Right renal cortex interstitium (tissue), 3 donors: ENCODE measurements at regions not wholly inside any gene's neighbourhood (a gene's known extent, or its start where the extent isn't known, plus 50 kb on each side); places are given as distances from the start of the nearest gene placed in this dataset.
"Not testable (repeated sequence)": the region's sequence is repeated elsewhere in the genome, so short reads cannot be mapped to it uniquely, and the experiment has no call there.

ENCODE experiments used
- DNase-seq, 3 donors: peaks; one replicate each; pipeline ENCODE4 v3.0.0-alpha.2; 2013; ENCODE audit warnings: low read depth in 3 of 3, low spot score in 2 of 3

DNA sequence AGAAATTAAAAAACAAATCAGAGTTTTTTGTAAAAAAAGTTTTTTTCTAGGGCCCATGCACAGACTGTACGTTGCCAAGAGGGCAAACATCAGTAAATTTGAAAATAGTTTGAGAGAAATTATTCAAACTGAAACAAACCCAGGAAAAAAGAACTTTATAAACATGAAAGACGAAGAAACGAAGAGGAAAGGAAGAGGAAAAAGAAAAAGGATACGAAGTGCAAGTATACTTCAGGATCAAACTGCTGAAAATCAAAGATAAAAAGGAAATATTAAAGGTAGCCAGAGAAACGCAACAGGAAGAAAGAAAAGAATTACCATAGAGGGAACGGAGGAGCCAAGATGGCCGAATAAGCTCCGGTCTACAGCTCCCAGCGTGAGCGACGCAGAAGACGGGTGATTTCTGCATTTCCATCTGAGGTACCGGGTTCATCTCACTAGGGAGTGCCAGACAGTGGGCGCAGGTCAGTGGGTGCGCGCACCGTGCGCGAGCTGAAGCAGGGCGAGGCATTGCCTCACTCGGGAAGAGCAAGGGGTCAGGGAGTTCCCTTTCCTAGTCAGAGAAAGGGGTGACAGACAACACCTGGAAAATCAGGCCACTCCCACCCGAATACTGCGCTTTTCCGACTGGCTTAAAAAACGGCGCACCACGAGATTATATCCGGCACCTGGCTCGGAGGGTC, 94.4 kb upstream of the GAS1 start:
- DNase-seq: not testable (repeated sequence)

DNA sequence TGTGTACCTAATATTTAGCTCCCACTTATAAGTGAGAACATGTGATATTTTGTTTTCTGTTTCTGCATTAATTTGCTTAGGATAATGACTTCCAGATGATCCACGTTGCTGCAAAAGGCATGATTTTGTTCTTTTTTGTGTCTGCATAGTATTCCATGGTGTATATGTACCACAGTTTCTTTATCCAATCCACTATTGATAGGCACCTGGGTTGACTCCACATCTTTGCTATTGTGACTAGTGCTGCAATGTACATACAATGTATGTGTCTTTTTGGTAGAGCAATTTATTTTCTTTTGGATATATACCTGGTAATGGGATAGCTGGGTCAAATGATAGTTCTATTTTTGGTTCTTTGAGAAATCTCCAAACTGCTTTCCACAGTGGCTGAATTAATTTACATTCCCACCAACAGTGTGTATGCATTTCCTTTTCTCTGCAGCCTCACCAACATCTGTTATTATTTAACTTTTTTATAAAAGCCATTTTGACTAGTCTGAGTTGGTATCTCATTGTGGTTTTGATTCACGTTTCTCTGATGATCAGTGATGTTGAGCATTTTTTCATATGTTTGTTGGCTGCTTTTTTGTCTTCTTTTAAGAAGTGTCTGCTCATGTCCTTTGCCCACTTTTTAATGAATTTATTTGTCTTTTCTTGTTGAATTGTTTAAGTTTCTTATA, 102.8 kb upstream of the GAS1 start:
- not testable (repeated sequence) for DNase-seq

DNA sequence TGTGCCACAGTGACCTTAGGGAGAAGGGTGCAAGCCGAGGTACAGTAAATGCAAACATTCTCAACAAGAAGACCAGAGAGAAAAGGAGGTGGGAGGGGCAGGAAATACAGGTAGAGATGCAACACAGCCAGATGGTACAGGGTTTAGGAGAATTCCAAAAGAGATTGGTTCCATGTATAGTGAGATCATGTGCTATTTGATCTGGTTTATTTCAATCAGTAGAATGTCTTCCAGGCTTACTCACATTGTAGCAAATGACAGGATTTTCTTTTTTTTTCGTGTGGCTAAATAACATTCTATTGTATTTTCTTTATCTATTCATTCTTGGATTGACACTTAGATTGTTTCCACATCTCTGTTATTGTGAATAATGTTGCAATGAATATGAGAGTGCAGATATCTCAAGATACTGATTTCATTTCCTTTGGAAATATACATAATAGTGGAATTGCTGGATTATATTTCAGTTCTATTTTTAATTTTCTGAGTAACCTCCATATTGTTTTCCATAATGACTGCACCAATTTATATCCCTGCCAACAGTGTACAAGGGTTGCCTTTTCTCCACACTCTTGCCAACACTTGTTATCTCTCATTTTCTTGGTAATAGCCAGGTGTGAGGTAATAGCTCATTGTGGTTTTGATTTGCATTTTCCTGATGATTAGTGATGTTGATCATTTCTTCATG, 107.8 kb upstream of the GAS1 start:
- no peak for DNase-seq

GRCh38 chr9:87059772-87060171, 112.5 kb upstream of the GAS1 start:
- DNase-seq: no peak

GRCh38 chr9:87062746-87063145, 115.4 kb upstream of the GAS1 start:
- DNase-seq: no peak

- DNase-seq: no peak
Measured at GRCh38 chr9:87063246-87063645, 115.9 kb upstream of the GAS1 start.

- DNase-seq: no peak
Measured at GRCh38 chr9:87063871-87064270, 116.6 kb upstream of the GAS1 start.

GRCh38 chr9:87064311-87064710, 117.0 kb upstream of the GAS1 start:
- no peak for DNase-seq

GRCh38 chr9:87065981-87066380, 118.7 kb upstream of the GAS1 start:
- DNase-seq: no peak

GRCh38 chr9:87067426-87067825, 120.1 kb upstream of the GAS1 start:
- DNase-seq: no peak

DNA sequence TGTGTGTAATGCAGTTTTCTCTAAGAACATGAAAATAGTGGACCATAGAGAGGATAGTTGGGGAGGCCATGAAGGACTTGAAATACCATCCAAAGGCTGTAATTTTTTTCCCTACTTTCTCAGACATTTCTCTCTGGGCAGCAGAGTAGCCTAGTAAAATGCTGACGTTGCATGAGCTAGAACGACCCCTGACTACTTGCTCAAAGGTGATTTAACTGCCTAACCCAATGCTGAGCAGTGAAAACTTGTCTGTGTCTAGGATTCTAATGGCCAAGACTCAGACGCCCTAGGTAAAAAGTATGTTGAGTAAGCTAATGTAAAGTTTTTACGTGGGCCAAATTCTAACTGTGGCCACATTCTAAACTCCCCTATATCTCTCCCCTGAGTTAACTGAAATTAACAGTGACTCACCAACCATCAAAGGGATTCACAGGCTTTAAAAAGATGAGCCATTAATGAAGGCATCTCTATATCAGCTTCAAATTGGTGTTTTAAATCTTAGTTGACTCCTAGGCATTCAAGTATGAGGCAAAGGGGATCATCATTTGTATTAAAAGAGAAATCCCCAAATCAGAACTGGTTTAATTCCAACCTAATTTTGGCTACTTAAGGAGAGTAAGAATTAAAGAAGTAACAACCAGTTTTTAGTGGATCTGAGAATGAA, 121.0 kb upstream of the GAS1 start:
- DNase-seq: no peak

GRCh38 chr9:87069690-87070089, 122.4 kb upstream of the GAS1 start:
- DNase-seq: no peak

- DNase-seq: no peak
Measured at GRCh38 chr9:87070336-87070735, 123.0 kb upstream of the GAS1 start.

- DNase-seq: no peak
Measured at GRCh38 chr9:87071473-87071872, 124.2 kb upstream of the GAS1 start.

DNA sequence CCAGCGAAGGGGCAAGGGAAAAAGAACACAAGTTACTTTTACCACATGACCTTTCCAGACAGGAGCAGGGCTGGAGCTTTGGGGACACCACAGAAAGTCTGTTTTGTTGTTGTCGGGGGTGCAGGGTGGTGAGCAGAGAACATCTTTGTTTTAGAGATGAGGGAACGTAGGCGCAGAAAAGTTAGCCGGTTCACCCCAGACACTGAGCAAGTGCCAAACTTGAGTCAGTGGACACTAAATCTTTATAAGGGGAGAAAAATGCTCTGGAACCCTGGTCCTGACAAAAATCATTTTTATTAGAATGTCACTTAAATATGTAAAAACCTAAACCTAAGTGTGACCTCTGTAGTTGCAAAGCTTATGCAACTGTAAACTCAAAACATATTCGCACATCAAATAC, 126.4 kb upstream of the GAS1 start:
- no peak for DNase-seq

DNA sequence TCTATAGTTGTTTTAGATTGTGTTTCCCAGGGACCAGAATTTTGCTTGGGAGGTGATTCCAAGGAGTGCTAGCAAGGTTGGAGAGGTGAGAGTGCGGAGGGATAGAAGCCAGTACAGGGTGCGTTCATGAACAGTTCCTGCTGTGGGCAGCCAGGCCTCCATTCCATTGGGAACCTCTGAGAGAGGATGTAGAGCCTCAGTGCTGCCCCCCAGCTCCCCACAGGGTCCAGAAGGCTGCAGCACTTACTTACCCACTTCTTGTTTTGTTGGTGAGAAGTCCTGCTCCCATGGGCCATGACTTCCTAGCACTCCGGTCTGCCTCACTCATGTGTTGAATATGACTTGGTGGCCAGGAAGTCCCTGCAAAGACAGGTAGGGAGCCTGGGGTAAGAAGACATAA, 128.2 kb upstream of the GAS1 start:
- DNase-seq: no peak

GRCh38 chr9:87076825-87077224, 129.5 kb upstream of the GAS1 start:
- DNase-seq: no peak

- no peak for DNase-seq
Measured at GRCh38 chr9:87077986-87078385, 130.7 kb upstream of the GAS1 start.

GRCh38 chr9:87080512-87081264, 133.4 kb upstream of the GAS1 start:
- no peak for DNase-seq

DNA sequence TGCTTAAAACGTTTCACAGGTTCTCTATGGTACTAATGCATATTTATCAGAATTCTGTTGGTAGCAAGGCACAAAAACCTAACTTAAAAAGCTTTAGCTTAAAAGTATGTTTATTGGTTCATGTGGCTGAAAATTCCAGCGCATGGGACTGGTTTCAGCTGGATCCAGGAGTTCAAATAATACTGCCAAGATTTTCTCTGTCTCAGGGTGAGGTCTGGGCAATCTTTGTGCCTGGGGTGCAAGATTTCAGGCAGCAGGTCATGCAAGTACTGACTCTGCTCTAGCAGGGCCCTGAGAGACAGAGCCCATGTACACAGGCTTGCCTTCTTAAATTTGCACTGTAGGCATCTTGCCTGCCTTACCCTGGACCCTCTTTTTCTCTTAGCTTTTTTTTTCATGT, 134.2 kb upstream of the GAS1 start:
- no peak for DNase-seq

DNA sequence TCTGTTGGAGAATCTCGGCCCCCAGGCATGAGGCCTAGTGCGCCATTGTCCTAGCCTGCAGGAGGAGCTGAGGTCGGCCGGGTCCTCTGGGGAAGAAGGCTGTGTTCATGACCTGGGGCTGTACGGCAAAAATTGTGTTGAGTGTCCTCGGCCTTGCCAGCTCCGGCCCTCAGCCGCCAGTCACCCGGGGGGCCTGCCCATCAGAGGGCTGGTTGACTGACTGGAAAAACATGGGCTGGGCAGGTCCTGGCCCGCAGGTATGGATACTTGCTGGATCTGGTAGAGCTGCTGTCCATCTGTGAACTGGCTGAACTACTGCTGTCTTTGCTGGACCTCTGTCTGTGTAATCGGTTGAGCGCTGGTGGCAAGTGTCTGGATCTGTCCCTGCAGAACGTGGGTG, 136.7 kb upstream of the GAS1 start:
- no peak for DNase-seq
